Activated T-helper 17 cell treated with anti-CD3 and anti-CD28 coated beads, Interleukin-2, amount 50 U/mL, for 72 hours (primary cell): ENCODE measurements at regions not wholly inside any gene's neighbourhood (a gene's known extent, or its start where the extent isn't known, plus 50 kb on each side); places are given as distances from the start of the nearest gene placed in this dataset.

Experiments
- ATAC-seq: fragments of 150-1000 bp; cut with Tn5 transposase; replicated peaks from 2 replicates; pipeline ENCODE4 v1.10.0; 2021; ENCODE audit warnings: mild to moderate bottlenecking, moderate library complexity
- H3K27ac Mint-ChIP-seq: one replicate; pipeline ENCODE4 v1.8.0; 2022; ENCODE audit warnings: mixed read lengths
- H3K27me3 Mint-ChIP-seq: one replicate; pipeline ENCODE4 v1.8.0; 2022; ENCODE audit warnings: mixed read lengths
- H3K36me3 Mint-ChIP-seq: one replicate; pipeline ENCODE4 v1.8.0; 2022; ENCODE audit warnings: low read depth, mild to moderate bottlenecking, mixed read lengths
- H3K4me1 Mint-ChIP-seq: one replicate; pipeline ENCODE4 v1.8.0; 2022; ENCODE audit warnings: mixed read lengths
- H3K4me3 Mint-ChIP-seq: one replicate; pipeline ENCODE4 v1.8.0; 2022; ENCODE audit warnings: mild to moderate bottlenecking, mixed read lengths
- H3K9me3 Mint-ChIP-seq: one replicate; pipeline ENCODE4 v1.8.0; 2022; ENCODE audit warnings: mixed read lengths

DNA sequence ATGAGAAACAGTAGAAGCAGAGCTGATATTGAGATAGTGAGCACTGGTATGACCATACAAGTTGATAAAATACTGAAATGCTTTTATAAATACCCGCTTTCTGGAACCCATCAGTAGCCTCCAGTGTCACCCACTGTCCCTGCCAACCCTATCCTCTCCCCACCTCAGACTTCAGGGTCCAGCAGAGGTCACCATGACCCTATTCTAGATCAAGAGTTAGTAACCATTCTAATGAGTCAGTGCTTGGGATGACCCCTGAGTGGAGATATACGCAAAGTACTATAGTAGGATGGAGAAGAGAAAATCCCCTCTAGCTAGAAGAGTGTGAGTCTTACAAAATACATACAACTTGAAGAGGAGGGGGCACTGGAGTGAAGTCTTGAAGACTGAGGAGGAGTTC, 297.9 kb upstream of the BRINP1 start:
- H3K36me3 Mint-ChIP-seq = no peaks in the 10 kb centered on the region
- H3K27ac Mint-ChIP-seq = no peak overlapping the region
- H3K27me3 Mint-ChIP-seq = no peaks in the 10 kb centered on the region
- no peak overlapping the region for H3K4me3 Mint-ChIP-seq
- ATAC-seq = no peak
- H3K4me1 Mint-ChIP-seq = no peaks in the 10 kb centered on the region
- H3K9me3 Mint-ChIP-seq = peaks cover 5% of the 10 kb centered on the region

DNA sequence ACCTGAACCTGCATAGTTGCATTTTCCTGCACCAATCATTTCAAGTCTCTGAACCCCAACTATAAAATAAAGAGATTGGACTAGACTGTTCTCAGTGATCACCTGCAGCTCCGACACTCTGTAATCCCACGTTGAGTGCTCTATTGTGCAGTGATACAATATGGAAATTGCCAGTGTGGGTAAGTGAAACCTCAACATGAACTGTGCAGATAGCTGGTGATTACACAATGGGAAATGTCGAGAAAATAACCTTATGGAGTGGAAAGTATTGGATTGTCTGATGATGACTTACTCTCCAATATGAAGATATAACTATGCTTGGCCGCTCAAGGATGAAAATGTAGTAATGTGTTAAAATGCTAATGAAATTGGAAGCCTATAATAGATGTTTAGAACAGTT, 293.1 kb upstream of the BRINP1 start:
- no peak overlapping the region for H3K4me3 Mint-ChIP-seq
- ATAC-seq = no peak
- H3K36me3 Mint-ChIP-seq = no peaks in the 10 kb centered on the region
- H3K27me3 Mint-ChIP-seq = no peaks in the 10 kb centered on the region
- H3K4me1 Mint-ChIP-seq = no peaks in the 10 kb centered on the region
- H3K27ac Mint-ChIP-seq = no peak overlapping the region
- H3K9me3 Mint-ChIP-seq = peaks cover 5% of the 10 kb centered on the region

DNA sequence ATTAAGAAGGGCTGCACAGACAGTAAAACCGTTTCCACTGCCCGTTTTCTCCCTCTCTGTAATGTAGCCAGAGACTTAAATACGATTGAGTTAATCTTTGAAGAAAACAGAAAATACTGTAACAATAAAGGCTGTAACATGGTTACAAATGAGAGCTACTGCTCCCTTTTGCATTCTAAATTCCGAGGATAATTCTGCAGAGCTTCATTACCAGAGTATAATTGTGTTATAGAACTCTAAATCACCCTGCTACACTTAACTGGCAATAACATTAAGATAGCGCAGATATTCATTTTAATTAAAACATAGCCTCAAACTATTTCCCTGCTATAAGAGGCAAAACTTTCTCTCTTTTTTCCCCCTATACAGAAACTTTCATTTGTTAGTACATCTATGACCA, 283.7 kb upstream of the BRINP1 start:
- peaks cover 5% of the 10 kb centered on the region for H3K9me3 Mint-ChIP-seq
- H3K36me3 Mint-ChIP-seq = no peaks in the 10 kb centered on the region
- no peak overlapping the region for H3K4me3 Mint-ChIP-seq
- H3K27me3 Mint-ChIP-seq = no peaks in the 10 kb centered on the region
- no peak overlapping the region for H3K27ac Mint-ChIP-seq
- no peaks in the 10 kb centered on the region for H3K4me1 Mint-ChIP-seq
- no peak for ATAC-seq

DNA sequence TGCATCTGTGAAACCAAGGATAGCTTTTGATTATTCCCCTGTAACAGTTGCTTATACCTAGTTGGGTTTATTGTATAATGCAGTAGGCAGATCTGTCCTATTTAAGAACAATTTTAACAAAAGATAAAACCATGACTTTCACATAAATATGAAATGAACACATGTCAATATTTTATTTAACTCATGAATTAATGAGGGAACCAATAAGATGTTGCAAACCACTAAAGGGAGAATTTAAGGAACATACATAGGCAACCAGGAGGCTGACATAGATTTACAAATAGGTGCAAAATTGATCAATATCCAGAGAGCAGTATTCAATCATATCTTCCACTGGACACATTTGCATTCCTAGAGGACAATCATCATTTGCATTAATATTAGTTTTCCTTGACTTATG, 280.0 kb upstream of the BRINP1 start:
- peaks cover 5% of the 10 kb centered on the region for H3K9me3 Mint-ChIP-seq
- no peaks in the 10 kb centered on the region for H3K36me3 Mint-ChIP-seq
- no peak overlapping the region for H3K27ac Mint-ChIP-seq
- no peaks in the 10 kb centered on the region for H3K4me1 Mint-ChIP-seq
- no peaks in the 10 kb centered on the region for H3K27me3 Mint-ChIP-seq
- no peak for ATAC-seq
- H3K4me3 Mint-ChIP-seq = no peak overlapping the region

DNA sequence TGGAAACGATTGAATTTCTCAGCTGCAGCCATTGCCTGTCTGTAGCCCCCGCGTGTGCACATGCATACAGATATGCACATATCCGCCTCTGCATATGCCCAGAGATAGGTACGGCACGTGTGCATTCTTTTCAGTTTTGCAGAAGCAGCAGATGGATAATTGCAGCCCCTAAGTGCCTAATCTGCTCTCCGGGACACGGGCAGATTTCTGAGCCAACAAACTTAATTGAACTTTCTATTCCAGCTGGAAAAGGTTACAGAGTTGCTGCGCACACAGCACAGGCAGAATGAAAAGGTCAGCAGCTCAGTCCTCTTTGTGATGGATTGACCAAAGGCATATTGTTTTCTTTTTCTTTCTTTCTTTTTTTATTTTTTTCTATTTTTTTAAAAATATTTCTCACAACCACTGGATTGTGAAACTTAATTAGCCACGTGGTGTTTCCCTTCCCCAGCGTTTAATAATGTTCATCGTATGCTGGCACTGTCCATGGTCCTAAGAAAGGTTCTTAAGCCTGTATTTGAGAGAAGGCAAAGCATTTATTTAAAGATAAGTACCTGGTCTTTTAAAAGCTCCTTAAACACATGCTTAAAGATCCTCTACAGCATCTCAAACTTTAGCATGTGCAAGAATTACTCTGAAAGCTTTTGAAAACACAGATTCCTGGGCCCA, 270.2 kb upstream of the BRINP1 start:
- ATAC-seq = no peak
- H3K4me1 Mint-ChIP-seq = no peaks in the 10 kb centered on the region
- peaks cover 22% of the 10 kb centered on the region for H3K9me3 Mint-ChIP-seq
- H3K27me3 Mint-ChIP-seq = no peaks in the 10 kb centered on the region
- no peak overlapping the region for H3K4me3 Mint-ChIP-seq
- H3K36me3 Mint-ChIP-seq = no peaks in the 10 kb centered on the region
- no peak overlapping the region for H3K27ac Mint-ChIP-seq

DNA sequence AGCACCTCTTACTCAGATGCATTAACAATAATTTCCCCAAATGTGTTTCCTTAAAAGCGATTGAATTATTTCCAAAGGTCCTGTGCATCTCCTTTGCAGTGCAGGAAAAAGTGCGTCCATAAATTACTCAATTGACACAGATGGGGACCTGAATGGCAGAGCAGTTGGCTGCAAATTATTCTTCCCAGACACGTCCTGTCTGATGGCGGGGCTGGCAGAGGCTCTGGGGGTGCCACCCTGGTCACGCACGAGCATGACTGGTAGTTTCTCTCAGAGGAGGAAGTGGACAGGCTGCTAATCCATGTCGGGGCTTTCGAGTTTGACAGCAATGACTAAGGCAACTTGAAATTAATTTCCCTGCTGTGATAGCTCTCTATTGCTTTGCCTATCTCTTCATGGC, 264.8 kb upstream of the BRINP1 start:
- no peaks in the 10 kb centered on the region for H3K27me3 Mint-ChIP-seq
- no peak for ATAC-seq
- H3K36me3 Mint-ChIP-seq = no peaks in the 10 kb centered on the region
- H3K4me3 Mint-ChIP-seq = no peak overlapping the region
- no peak overlapping the region for H3K27ac Mint-ChIP-seq
- no peaks in the 10 kb centered on the region for H3K4me1 Mint-ChIP-seq
- peaks cover 25% of the 10 kb centered on the region for H3K9me3 Mint-ChIP-seq

DNA sequence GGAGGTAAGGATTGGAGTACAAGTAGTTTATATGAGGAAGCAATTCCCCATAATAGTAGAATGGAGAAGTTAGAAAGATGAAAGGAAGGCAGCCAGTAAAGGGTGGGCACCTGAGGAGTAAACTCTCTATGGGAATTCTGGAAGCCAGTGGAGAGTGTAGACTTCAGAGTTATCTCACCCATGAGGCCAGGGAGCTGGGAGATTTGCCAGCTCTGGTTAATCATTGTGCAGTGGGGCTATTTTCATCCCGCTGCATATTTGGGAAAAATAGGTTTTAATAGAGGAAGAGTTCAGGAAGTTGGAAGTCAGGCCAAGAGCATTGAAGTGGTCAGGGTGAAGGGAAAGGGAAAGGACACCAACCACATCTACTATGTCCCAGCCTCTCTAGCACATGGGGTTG, 242.3 kb upstream of the BRINP1 start:
- no peak for ATAC-seq
- no peak overlapping the region for H3K27ac Mint-ChIP-seq
- no peaks in the 10 kb centered on the region for H3K4me1 Mint-ChIP-seq
- no peak overlapping the region for H3K4me3 Mint-ChIP-seq
- peaks cover 7% of the 10 kb centered on the region for H3K9me3 Mint-ChIP-seq
- no peaks in the 10 kb centered on the region for H3K36me3 Mint-ChIP-seq
- H3K27me3 Mint-ChIP-seq = no peaks in the 10 kb centered on the region

DNA sequence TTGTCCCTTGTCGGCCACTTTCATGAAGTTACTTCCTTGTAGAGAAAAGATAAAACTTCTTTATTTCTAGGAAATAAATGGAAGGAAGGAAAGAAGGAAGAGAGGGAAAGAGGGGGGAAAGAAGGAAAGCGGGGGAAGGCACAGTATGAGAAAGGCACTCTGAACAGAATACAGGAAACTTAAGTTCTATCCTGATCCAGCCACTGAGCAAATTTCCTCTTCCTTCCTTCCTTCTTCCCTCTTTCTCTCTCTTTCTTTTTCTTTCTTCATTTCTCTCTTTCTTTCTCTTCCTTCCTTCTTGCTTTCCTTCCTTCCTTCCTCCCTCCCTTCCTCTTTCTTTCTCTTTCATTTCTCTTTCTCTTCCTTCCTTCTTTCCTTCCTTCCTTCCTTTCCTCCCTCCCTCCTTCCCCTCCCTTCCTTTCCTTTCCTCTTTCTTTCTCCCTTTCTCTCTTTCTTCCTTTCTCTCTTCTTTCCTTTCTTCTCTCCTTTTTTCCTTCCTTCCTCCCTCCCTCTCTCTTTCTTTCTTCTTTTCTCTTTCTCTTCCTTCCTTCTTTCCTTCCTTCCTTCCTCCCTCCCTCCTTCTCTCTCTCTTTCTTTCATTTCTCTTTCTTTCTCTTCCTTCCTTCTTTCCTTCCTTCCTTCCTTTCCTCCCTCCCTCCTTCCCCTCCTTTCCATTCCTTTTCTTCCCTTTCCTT, 240.2 kb upstream of the BRINP1 start:
- no peak overlapping the region for H3K4me3 Mint-ChIP-seq
- ATAC-seq = no peak
- H3K4me1 Mint-ChIP-seq = no peaks in the 10 kb centered on the region
- H3K36me3 Mint-ChIP-seq = no peaks in the 10 kb centered on the region
- peaks cover 10% of the 10 kb centered on the region for H3K9me3 Mint-ChIP-seq
- H3K27me3 Mint-ChIP-seq = no peaks in the 10 kb centered on the region
- H3K27ac Mint-ChIP-seq = no peak overlapping the region

DNA sequence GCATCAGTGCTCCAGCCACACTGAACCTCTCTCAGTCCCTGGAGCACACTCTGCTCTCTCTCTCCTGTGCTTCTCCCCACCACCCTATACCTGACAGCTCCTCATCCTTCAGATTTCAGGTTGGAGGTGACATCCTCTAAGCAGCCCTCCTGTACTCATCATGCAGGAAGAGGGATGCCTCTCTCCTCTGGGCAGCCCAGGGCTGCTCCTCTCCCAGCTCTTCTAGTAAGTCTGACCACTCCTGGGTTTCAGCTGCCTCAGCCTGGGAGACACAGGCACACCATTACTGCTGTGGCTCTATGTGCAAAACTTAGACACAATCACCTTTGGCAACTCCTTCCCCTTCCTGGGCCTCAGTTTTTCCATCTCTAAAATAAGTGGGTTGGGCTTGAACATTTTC, 232.4 kb upstream of the BRINP1 start:
- no peaks in the 10 kb centered on the region for H3K27me3 Mint-ChIP-seq
- H3K4me3 Mint-ChIP-seq = no peak overlapping the region
- no peaks in the 10 kb centered on the region for H3K4me1 Mint-ChIP-seq
- ATAC-seq = no peak
- no peaks in the 10 kb centered on the region for H3K36me3 Mint-ChIP-seq
- H3K9me3 Mint-ChIP-seq = peaks cover 3% of the 10 kb centered on the region
- no peak overlapping the region for H3K27ac Mint-ChIP-seq

DNA sequence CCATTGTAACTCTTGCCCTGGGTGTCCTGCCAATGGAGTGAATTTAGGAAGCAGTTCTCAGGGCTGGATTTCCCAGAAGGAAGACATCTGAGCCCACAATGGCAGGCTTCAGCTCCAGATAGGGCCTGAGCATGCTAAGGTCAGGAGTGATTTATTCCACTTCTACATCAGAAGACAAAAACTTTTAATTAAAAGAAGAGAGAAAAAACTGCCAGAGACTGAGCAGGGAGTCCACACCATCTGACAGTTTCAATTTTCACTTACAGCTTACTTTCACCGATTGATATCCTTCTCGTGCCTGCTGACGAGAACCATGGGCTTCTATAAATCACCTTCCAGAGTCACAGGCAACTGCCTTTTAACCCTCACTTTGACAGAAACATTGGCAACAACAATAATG, 228.3 kb upstream of the BRINP1 start:
- Mint-ChIP-seq H3K4me3 (no peak overlapping the region), H3K9me3 (peaks cover under 1% of the 10 kb centered on the region), H3K4me1 (no peaks in the 10 kb centered on the region), H3K27me3 (no peaks in the 10 kb centered on the region), H3K36me3 (no peaks in the 10 kb centered on the region), H3K27ac (no peak overlapping the region)
- no peak for ATAC-seq

DNA sequence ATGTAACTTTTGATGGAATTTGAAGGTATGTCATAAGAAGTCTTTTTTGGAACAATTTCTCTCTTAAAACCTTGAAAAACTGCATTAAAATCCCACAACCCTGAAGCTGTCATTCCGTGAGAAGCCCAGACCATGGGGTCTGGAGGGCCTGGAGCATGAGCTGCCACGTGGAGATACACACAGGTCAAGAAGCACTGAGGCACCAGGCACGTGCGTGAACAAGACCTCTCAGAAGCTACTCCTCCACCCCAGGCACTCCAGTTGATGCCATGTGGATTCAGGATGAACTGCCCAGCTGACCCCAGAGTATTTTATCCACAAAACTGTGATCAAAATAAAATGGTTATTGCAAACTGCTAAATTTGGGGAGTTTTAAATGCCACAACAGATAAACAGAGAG, 227.5 kb upstream of the BRINP1 start:
- H3K27me3 Mint-ChIP-seq = no peaks in the 10 kb centered on the region
- H3K4me1 Mint-ChIP-seq = no peaks in the 10 kb centered on the region
- no peak for ATAC-seq
- no peaks in the 10 kb centered on the region for H3K36me3 Mint-ChIP-seq
- peaks cover 4% of the 10 kb centered on the region for H3K9me3 Mint-ChIP-seq
- H3K27ac Mint-ChIP-seq = no peak overlapping the region
- no peak overlapping the region for H3K4me3 Mint-ChIP-seq

DNA sequence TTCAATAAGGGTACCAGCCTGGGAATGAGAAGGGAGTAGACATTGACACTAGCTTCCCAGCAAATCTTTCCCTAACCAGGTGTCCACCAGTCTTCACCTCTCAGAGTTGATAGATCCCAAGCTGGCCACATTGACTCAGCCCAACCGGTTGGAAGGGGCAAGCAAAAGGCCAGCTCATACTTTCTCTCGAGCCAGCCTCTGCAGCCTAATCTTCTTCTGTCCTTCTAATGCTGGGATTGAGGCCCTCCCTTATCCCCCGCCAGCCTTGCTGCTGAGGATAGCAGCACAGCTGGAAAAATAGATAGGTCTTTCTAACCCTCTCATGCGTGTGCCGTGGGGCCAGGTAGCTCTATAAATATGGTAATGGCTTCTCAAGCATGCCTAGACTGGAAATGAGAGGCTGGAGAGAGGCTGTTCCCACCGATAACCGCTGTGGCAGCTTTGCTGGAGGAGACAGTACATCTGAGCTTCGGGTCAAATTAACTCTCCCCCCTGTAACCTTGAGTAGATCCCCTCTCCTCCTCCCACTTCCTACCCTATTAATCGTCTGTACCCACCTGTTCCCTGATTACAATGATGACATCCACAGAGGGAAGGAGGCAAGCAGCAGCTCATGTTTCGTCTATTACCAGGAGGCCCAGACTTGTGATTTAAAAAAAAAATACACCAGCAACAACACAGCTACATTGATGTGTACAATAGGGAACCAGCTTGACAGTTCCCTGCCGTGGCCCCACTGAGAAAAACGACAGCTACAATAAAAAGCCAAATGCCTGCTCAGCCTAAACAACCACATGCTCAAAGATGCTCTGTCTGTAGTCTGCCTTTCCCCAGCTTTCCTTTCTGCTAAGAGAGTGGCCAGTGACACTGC, 219.9 kb upstream of the BRINP1 start:
- Mint-ChIP-seq H3K4me3 (no peak overlapping the region), H3K27ac (no peak overlapping the region), H3K36me3 (no peaks in the 10 kb centered on the region), H3K4me1 (no peaks in the 10 kb centered on the region), H3K9me3 (peaks cover 24% of the 10 kb centered on the region), H3K27me3 (peaks cover 4% of the 10 kb centered on the region)
- no peak for ATAC-seq

DNA sequence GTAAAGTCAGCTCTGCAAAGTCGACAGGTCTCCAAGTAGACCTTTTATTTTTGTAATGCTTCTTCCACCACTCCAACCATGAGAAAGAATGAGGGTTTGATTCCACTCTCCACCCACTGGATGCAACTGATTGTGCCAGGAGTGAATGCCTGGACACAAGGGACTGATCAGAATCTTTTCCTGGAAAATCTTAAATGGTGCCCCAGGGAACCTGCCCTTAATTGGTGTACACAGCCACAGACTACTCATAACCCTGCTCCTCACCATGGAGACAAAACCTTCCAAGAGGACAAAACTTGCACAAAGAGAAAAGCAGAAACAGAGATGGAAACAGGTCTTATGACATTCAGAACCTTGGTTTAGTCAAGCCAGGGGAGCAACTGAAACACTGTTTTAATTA, 208.6 kb upstream of the BRINP1 start:
- H3K4me3 Mint-ChIP-seq = no peak overlapping the region
- H3K27me3 Mint-ChIP-seq = no peaks in the 10 kb centered on the region
- H3K9me3 Mint-ChIP-seq = no peaks in the 10 kb centered on the region
- no peaks in the 10 kb centered on the region for H3K36me3 Mint-ChIP-seq
- ATAC-seq = no peak
- H3K4me1 Mint-ChIP-seq = no peaks in the 10 kb centered on the region
- no peak overlapping the region for H3K27ac Mint-ChIP-seq

DNA sequence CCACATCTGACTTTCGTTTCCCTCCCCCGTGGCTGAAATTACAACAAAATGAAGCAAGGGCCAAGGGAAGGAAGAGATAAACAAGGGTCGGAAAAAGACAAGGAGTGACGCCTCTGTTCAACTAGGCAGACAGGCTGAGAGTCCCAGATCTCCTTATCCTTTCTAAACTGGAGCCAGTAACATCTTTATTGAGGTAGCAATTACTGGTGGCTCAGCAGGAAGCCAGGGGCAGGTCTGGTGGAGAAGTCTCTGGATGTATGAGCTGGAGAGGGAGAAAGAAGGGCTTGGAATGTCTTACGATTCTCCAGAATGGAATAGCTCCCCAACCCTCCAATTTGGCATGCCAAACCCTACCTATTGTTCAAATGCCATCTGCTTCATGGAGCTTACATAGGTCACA, 190.8 kb upstream of the BRINP1 start:
- H3K9me3 Mint-ChIP-seq = peaks cover 8% of the 10 kb centered on the region
- no peak for ATAC-seq
- H3K36me3 Mint-ChIP-seq = no peaks in the 10 kb centered on the region
- peaks cover 4% of the 10 kb centered on the region for H3K4me1 Mint-ChIP-seq
- no peak overlapping the region for H3K27ac Mint-ChIP-seq
- H3K27me3 Mint-ChIP-seq = peaks cover 21% of the 10 kb centered on the region
- H3K4me3 Mint-ChIP-seq = no peak overlapping the region

DNA sequence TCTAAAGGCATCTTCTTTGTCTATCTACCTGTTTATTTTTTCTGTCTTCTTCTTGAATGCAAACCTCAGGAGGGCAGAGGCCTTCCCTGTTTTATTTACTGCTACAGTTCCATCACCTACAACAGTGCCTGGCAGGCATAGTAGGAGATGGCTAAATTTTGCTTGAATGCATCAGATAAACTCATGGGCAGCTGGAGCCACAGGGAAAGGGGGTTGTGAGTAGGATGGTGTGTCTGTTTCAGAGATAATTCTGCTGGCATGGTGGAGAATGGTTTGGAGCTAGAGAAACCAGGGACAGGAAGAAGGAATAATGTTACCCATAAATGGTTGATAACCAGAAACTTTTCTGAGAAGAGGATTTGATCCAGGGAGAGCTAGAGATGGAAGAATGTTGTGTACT, 189.8 kb upstream of the BRINP1 start:
- peaks cover 21% of the 10 kb centered on the region for H3K27me3 Mint-ChIP-seq
- no peak overlapping the region for H3K27ac Mint-ChIP-seq
- H3K4me1 Mint-ChIP-seq = peaks cover 4% of the 10 kb centered on the region
- H3K4me3 Mint-ChIP-seq = no peak overlapping the region
- ATAC-seq = no peak
- H3K9me3 Mint-ChIP-seq = peaks cover 8% of the 10 kb centered on the region
- no peaks in the 10 kb centered on the region for H3K36me3 Mint-ChIP-seq
